Right lobe of liver (tissue), 6 donors: ENCODE measurements at regions not wholly inside any gene's neighbourhood (a gene's known extent, or its start where the extent isn't known, plus 50 kb on each side); places are given as distances from the start of the nearest gene placed in this dataset.

Source experiments
- ATAC-seq, 4 donors: fragments of 200-7000 bp; cut with Tn5 transposase; one replicate each; pipeline ENCODE4 v1.9.1; 2020; ENCODE audit warnings: mild to moderate bottlenecking in 4 of 4, moderate library complexity in 4 of 4
- DNase-seq, 3 donors: peaks; one replicate each; pipeline ENCODE4 v3.0.0-alpha.2; 2020
- H3K27ac ChIP-seq, 3 donors: fragments of 200-600 bp; one replicate each; pipeline ENCODE4 v1.8.0; 2022
- H3K27me3 ChIP-seq, 2 donors: fragments of 200-600 bp; one replicate each; pipeline ENCODE4 v1.8.0; 2022
- H3K36me3 ChIP-seq, 4 donors: fragments of 200-600 bp; sonication (generic) in 1 of 4; one replicate each; pipeline versions ENCODE4 v1.5.1 to v1.8.0; 2017 to 2022; ENCODE audit warnings: control low read depth in 1 of 4
- H3K4me1 ChIP-seq, 4 donors: fragments of 200-600 bp; sonication (generic) in 1 of 4; one replicate each; pipeline versions ENCODE4 v1.5.1 to v1.8.0; 2017 to 2022; ENCODE audit warnings: control low read depth in 1 of 4
- H3K4me3 ChIP-seq, 3 donors: fragments of 200-600 bp; one replicate each; pipeline ENCODE4 v1.8.0; 2022
- H3K9me3 ChIP-seq, 4 donors: fragments of 200-600 bp; sonication (generic) in 1 of 4; one replicate each; pipeline versions ENCODE4 v1.5.1 to v1.8.0; 2017 to 2022; ENCODE audit warnings: control low read depth in 1 of 4
- POLR2A ChIP-seq: fragments of 450-650 bp; IDR thresholded peaks from one replicate; pipeline ENCODE4 v1.6.1; 2017; ENCODE audit warnings: antibody characterized with exemption, mild to moderate bottlenecking
- WGBS: methylation state at CpG from one replicate; pipeline ENCODE4 v1.1.6; 2018; ENCODE audit warnings: low coverage, low lambda C conversion rate; ENCODE audit not compliant: insufficient coverage; ENCODE audit errors: missing lambda C conversion rate; 5-methylcytosine and 5-hydroxymethylcytosine counted together
- intact Hi-C, 2 donors: fragments of 100-400 bp; cut with DNase I; formaldehyde crosslinking; loops; one replicate each; pipeline versions ENCODE4 v1.11.2 to v1.14.1; 2022
- TF ChIP-seq, protein P1 (sequence below), 4 donors: fragments of 200-600 bp in 3 of 4; fragments of 450-650 bp in 1 of 4; IDR thresholded peaks; one replicate each; pipeline versions ENCODE4 v1.5.1 to v1.8.0; 2016 to 2022; ENCODE audit warnings: antibody characterized with exemption in 4 of 4, mild to moderate bottlenecking in 2 of 4
- donor health status: DM: no; HTN: yes; CAD: no.
- donor health status: DM: no; HTN: no; CAD: no.
- donor health status: DM: no; HTN: no; CAD: no.
- donor health status: DM: no; HTN: yes; CAD: no.
- donor health status: DM: no; HTN: yes; CAD: no.

DNA sequence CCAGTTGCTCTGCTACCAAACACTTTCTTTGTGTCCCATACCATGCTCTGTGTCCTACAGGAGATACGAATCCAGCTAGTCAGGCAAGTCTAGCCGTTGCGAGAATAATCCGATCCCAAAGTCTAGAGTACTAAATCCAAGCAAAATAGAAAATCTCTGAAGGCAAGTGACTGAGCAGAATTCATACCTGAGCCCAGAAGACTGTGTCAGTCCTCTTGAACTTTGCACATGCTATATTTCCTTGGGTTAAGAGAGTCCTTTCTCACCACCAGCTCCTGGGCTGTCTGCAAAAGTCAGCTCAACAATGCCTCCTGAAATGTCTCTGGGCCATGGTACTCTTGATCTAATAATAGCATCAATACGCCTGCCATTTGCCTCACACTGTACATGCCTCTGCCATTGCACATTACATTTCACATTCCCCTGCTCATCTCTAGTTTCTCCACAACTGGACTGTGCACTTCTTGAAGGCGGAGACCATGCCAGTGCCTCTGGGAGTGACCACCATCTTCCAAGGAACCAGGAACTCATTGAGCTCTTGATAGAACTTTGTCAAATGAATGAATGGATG, 265.8 kb upstream of the ID2 start:
- no peak for DNase-seq

DNA sequence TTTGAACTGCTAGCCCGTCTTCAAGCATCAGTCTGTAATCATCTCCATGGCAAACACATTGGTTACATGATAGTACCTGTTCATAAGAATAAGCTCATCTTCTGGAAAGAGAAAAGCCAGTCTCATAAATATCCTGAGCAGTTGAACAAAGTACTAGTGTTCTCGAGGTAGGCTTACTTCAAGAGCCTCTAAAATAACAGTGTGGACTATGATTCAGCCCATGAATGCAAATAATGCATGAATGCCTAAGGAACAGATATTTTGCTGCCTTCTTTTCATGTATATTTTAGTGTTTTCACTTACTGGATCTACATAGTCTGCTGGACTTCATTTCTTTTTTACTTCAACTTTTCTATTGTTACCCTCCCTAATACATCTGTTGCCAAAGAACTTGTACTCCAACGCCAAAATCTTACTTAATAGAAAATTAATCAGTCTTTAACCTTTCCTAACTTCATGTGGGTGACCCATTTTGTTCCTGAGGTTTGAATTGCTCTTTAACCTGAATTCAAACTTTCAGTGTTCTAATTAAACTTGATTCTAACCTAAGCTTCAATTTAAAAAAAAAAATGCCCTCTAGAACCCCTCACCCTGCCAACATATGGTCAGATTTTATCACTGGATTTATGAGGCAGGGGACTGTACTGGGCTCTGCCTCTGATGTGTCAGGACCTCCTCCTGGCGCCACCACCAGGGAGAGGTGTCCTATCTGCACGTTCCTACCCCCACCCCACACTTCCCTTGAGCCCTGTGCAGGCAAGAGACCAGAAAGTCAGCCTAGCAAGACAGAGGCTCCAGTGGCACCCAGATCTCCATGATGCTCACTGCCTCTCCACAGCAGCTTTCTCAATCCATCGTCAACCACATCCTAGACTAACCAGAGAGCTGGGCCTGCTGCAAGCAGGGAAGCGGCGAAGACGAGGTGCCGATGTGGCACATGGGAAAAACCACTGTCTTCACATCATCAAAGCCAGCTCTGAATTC, 264.7 kb upstream of the ID2 start:
- ATAC-seq (no peak), DNase-seq (no peak)
- H3K27me3 ChIP-seq, result no peaks in the 10 kb centered on the region
- intact Hi-C loops, result loop anchor here in 1 of 2 donors (10.0 kb wide), 1 partner anchor 268 kb away; the partner anchor contains the start of gene ID2
- no peak overlapping the region for H3K4me3 ChIP-seq
- peaks cover 0 to 51% (median 23%) of the 10 kb centered on the region in 4 donors for H3K4me1 ChIP-seq
- 74% methylated on average over 10 of the region's 10 CpGs for WGBS
- no peaks in the 10 kb centered on the region for H3K36me3 ChIP-seq
- no peaks in the 10 kb centered on the region for H3K9me3 ChIP-seq
- peak overlapping the region in 2 of 3 donors; percentile 14 to 38 for H3K27ac ChIP-seq
- TF ChIP-seq, protein P1, sequence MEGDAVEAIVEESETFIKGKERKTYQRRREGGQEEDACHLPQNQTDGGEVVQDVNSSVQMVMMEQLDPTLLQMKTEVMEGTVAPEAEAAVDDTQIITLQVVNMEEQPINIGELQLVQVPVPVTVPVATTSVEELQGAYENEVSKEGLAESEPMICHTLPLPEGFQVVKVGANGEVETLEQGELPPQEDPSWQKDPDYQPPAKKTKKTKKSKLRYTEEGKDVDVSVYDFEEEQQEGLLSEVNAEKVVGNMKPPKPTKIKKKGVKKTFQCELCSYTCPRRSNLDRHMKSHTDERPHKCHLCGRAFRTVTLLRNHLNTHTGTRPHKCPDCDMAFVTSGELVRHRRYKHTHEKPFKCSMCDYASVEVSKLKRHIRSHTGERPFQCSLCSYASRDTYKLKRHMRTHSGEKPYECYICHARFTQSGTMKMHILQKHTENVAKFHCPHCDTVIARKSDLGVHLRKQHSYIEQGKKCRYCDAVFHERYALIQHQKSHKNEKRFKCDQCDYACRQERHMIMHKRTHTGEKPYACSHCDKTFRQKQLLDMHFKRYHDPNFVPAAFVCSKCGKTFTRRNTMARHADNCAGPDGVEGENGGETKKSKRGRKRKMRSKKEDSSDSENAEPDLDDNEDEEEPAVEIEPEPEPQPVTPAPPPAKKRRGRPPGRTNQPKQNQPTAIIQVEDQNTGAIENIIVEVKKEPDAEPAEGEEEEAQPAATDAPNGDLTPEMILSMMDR (IDR thresholded peaks at IDR 0.05), result no peak
- no peak for TF ChIP-seq POLR2A

More for the DNA sequence above, 265.8 kb upstream of the ID2 start:
- Histone ChIP-seq H3K4me1 (peaks cover 0 to 59% (median 28%) of the 10 kb centered on the region in 4 donors), H3K27me3 (no peaks in the 10 kb centered on the region), H3K27ac (peak overlapping the region in 1 of 3 donors; percentile 96), H3K4me3 (no peak overlapping the region), H3K9me3 (no peaks in the 10 kb centered on the region), H3K36me3 (no peaks in the 10 kb centered on the region)
- 93% methylated on average over 6 of the region's 6 CpGs for WGBS
- intact Hi-C loops, result loop anchor here in 1 of 2 donors (10.0 kb wide), 1 partner anchor 269 kb away; the partner anchor contains the start of gene ID2
- no peak for TF ChIP-seq POLR2A
- TF ChIP-seq, protein P1 (IDR thresholded peaks at IDR 0.05), result no peak
- ATAC-seq, result no peak

DNA sequence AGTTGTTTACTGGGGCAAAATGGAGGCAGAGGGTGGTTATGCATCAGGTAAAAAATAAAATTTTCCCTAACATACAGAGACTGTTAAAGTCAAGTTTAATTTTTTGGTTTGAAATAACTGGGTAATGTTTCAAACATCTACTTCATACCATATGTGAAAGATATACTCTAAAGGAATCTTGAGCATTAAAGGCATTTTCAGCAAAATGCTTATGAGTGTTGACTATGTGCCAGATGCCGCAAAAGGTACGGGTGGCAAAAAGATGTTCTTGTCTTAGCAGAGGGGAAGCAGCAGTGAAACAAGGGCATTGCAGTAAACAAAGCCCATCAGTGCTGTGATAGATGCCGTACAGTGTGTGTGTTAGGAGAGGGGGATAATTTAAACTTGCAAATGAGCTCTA, 263.1 kb upstream of the ID2 start:
- H3K4me1 ChIP-seq, result peaks cover 0 to 37% (median 17%) of the 10 kb centered on the region in 4 donors
- no peaks in the 10 kb centered on the region for H3K36me3 ChIP-seq
- TF ChIP-seq POLR2A, result no peak
- TF ChIP-seq, protein P1 (IDR thresholded peaks at IDR 0.05), result no peak
- H3K27me3 ChIP-seq, result no peaks in the 10 kb centered on the region
- ATAC-seq (no peak), DNase-seq (no peak)
- intact Hi-C loops, result loop anchor here in 1 of 2 donors (10.0 kb wide), 1 partner anchor 266 kb away; the partner anchor contains the start of gene ID2
- no peak overlapping the region for H3K27ac ChIP-seq
- H3K4me3 ChIP-seq, result no peak overlapping the region
- H3K9me3 ChIP-seq, result no peaks in the 10 kb centered on the region
- 78% methylated on average over 3 of the region's 3 CpGs for WGBS

DNA sequence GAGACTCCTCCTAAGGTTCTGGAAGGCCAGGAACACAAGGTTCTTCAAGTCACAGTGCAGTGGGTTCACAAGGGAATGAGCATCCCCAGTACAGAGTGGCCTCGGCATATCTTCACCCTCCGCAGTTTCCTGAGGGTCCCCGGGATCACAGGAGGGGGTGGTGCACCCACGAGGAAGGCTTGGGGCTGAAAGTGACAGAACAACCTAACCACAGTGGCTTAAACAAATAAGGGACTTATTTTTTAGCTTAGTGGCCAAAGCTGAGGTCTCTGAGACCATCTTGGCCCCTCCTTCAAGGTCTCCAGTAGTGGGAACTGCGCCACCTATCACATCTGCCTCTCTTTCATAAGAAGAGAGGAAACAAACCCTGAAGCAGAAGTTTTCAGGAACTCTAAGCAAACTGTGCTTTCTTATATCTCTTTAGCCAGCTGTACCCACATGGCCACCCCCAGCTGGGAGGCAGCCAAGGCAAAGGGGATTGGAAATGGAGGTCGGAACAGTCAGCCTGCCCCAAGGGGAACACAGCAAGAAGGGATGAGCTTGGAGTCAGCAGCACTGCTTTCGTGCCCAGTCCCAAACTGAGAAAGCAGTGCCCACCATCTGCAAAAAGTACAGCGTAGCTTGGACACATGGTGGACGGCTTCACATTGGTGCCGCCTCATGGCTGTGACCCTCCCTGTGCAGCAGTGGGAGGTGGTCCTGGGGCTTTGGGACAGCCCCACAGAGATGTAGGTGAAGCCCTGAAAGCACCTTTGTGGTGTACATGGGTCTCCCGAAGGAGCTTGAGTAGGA, 260.0 kb upstream of the ID2 start:
- H3K36me3 ChIP-seq, result no peaks in the 10 kb centered on the region
- WGBS, result 80% methylated on average over 4 of the region's 11 CpGs
- H3K4me3 ChIP-seq, result no peak overlapping the region
- DNase-seq (peak in 1 of 3 donors; percentile 35), ATAC-seq (no peak)
- peaks cover 0 to 10% (median 3%) of the 10 kb centered on the region in 4 donors for H3K4me1 ChIP-seq
- TF ChIP-seq, protein P1 (IDR thresholded peaks at IDR 0.05), result no peak
- no peak for TF ChIP-seq POLR2A
- H3K27ac ChIP-seq, result no peak overlapping the region
- intact Hi-C loops, result no loop called here
- no peaks in the 10 kb centered on the region for H3K27me3 ChIP-seq
- no peaks in the 10 kb centered on the region for H3K9me3 ChIP-seq
